Upper lobe of left lung (tissue), 6 donors: ENCODE measurements at regions not wholly inside any gene's neighbourhood (a gene's known extent, or its start where the extent isn't known, plus 50 kb on each side); places are given as distances from the start of the nearest gene placed in this dataset.

Experiments
- ATAC-seq, 2 donors: fragments of 200-7000 bp; cut with Tn5 transposase; one replicate each; pipeline ENCODE4 v1.9.1; 2022; ENCODE audit warnings: mild to moderate bottlenecking in 2 of 2, moderate library complexity in 2 of 2; ENCODE audit not compliant: low FRiP score in 2 of 2
- DNase-seq, 2 donors: peaks; one replicate each; pipeline ENCODE4 v3.0.0-alpha.2; 2019 to 2020
- H3K27ac ChIP-seq, 4 donors: fragments of 200-600 bp; sonication (generic); one replicate each; pipeline ENCODE4 v1.5.1; 2016 to 2019
- H3K27me3 ChIP-seq, 4 donors: fragments of 200-600 bp; sonication (generic); one replicate each; pipeline ENCODE4 v1.5.1; 2017 to 2019
- H3K36me3 ChIP-seq, 4 donors: fragments of 200-600 bp; sonication (generic); one replicate each; pipeline ENCODE4 v1.5.1; 2016 to 2019
- H3K4me1 ChIP-seq, 4 donors: fragments of 200-600 bp; sonication (generic); one replicate each; pipeline ENCODE4 v1.5.1; 2018 to 2019
- H3K4me3 ChIP-seq, 4 donors: fragments of 200-600 bp; sonication (generic); one replicate each; pipeline ENCODE4 v1.5.1; 2017 to 2019; ENCODE audit warnings: mild to moderate bottlenecking in 2 of 4, moderate library complexity in 1 of 4
- H3K9me3 ChIP-seq, 4 donors: fragments of 200-600 bp; sonication (generic); one replicate each; pipeline ENCODE4 v1.5.1; 2018 to 2019
- EP300 ChIP-seq, 4 donors: sonication (generic); formaldehyde crosslinking; IDR thresholded peaks; one replicate each; pipeline ENCODE4 v1.5.1; 2017; ENCODE audit warnings: antibody characterized with exemption in 4 of 4, control low read depth in 2 of 4
- POLR2A ChIP-seq, 4 donors: fragments of 450-650 bp; IDR thresholded peaks; one replicate each; pipeline ENCODE4 v1.5.1; 2016 to 2017; ENCODE audit warnings: antibody characterized with exemption in 4 of 4, mild to moderate bottlenecking in 2 of 4
- POLR2AphosphoS5 ChIP-seq, 2 donors: sonication (generic); formaldehyde crosslinking; IDR thresholded peaks; one replicate each; pipeline ENCODE4 v1.5.1; 2017; ENCODE audit warnings: antibody characterized with exemption in 2 of 2
- WGBS, 2 donors: methylation state at CpG; one replicate each; pipeline ENCODE4 v1.1.5; 2017 to 2018; 5-methylcytosine and 5-hydroxymethylcytosine counted together
- TF ChIP-seq, protein P1 (sequence below), 6 experiments: fragments of 450-650 bp in 4 of 6; fragments of 200-600 bp in 2 of 6; sonication (generic) in 2 of 6; IDR thresholded peaks; one replicate each; pipeline ENCODE4 v1.5.1; 2016 to 2019; ENCODE audit warnings: antibody characterized with exemption in 6 of 6
- donor health status: DM: no; HTN: no; CAD: no; lungs with moderate emphysema.
- donor health status: DM: no; HTN: yes; CAD: no; lungs with severe emphysema.

DNA sequence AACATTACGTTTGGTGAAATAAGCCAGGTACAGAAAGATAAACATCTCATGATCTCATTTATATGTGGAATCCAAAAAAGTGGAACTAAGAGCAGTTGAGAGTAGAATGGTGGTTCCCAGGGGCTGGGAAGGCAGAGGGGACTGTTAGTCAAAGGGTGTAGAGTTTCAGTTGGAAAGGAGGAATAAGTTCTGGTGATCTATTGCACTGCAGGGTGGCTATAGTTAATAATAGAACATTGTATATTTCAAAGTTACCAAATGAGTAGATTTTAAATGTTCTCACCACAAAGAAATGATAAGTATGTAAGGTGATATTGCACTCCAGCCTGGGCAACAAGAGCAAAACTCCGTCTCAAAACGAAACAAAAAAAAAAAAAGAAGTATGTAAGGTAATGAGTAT, 260.1 kb upstream of the RAB6C start:
- Histone ChIP-seq H3K27ac (no peak overlapping the region), H3K4me1 (no peaks in the 10 kb centered on the region), H3K9me3 (no peaks in the 10 kb centered on the region), H3K27me3 (no peaks in the 10 kb centered on the region), H3K36me3 (no peaks in the 10 kb centered on the region), H3K4me3 (no peak overlapping the region)
- DNase-seq (no peak), ATAC-seq (no peak)
- 58 to 61% methylated on average over 3 of the region's 3 CpGs for WGBS, 2 donors
- no peak for TF ChIP-seq POLR2A (IDR thresholded peaks at IDR 0.05)

DNA sequence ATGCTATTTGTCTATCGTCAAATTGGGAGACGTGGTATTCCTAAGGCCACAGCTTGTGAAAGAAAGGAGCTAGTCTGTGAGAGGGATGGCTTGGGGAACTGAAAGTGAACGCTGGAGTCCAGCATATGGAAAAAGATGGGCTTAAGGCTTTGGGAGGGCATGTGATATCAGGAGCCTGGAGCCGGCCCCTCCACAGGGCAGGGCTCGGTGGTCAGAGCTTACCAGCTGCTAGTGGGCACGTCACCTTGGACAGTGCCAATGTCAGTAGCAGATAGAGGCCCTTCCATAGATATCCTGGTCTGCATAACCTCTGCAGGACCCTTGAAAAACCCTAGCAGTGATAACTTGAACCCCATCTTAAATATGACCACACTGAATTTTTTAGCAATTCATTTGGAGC, 259.1 kb upstream of the RAB6C start:
- ATAC-seq, result no peak
- no peaks in the 10 kb centered on the region for H3K9me3 ChIP-seq
- TF ChIP-seq POLR2A (IDR thresholded peaks at IDR 0.05) (no peak), EP300 (IDR thresholded peaks at IDR 0.05) (no peak), POLR2AphosphoS5 (IDR thresholded peaks at IDR 0.05) (no peak)
- TF ChIP-seq, protein P1, sequence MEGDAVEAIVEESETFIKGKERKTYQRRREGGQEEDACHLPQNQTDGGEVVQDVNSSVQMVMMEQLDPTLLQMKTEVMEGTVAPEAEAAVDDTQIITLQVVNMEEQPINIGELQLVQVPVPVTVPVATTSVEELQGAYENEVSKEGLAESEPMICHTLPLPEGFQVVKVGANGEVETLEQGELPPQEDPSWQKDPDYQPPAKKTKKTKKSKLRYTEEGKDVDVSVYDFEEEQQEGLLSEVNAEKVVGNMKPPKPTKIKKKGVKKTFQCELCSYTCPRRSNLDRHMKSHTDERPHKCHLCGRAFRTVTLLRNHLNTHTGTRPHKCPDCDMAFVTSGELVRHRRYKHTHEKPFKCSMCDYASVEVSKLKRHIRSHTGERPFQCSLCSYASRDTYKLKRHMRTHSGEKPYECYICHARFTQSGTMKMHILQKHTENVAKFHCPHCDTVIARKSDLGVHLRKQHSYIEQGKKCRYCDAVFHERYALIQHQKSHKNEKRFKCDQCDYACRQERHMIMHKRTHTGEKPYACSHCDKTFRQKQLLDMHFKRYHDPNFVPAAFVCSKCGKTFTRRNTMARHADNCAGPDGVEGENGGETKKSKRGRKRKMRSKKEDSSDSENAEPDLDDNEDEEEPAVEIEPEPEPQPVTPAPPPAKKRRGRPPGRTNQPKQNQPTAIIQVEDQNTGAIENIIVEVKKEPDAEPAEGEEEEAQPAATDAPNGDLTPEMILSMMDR (IDR thresholded peaks at IDR 0.05), result no peak
- H3K4me1 ChIP-seq, result no peaks in the 10 kb centered on the region
- no peak overlapping the region for H3K27ac ChIP-seq
- H3K4me3 ChIP-seq, result no peak overlapping the region
- no peaks in the 10 kb centered on the region for H3K27me3 ChIP-seq
- 89 to 90% methylated on average over 6 of the region's 6 CpGs for WGBS, 2 donors
- no peaks in the 10 kb centered on the region for H3K36me3 ChIP-seq
- DNase-seq, result no peak

DNA sequence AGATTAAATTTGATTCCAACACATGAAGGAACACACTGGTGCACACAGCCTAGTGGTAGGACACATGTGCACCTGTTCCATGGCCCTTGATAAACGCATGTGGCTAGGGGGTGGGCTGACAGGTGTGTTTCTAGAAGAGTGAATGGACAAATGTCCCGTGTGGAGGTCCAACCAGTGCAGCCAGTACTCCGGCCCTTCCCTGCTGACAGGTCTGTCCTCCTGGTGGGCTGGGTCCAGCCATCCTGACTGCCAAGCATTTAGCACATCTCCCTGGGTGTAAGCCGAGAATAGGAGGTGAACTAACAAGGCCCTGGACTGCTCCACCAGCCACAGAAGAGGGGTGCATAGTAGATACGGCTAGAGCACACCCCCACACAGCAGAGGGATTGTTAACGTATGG, 258.7 kb upstream of the RAB6C start:
- H3K4me3 ChIP-seq, result no peak overlapping the region
- WGBS, 2 donors, result 80 to 82% methylated on average over 2 to 6 of the region's 6 CpGs
- ATAC-seq (no peak), DNase-seq (no peak)
- no peaks in the 10 kb centered on the region for H3K4me1 ChIP-seq
- no peaks in the 10 kb centered on the region for H3K27me3 ChIP-seq
- TF ChIP-seq, protein P1 (IDR thresholded peaks at IDR 0.05), result no peak
- no peak for TF ChIP-seq POLR2AphosphoS5 (IDR thresholded peaks at IDR 0.05)
- TF ChIP-seq EP300 (IDR thresholded peaks at IDR 0.05), result no peak
- no peak for TF ChIP-seq POLR2A (IDR thresholded peaks at IDR 0.05)
- no peaks in the 10 kb centered on the region for H3K9me3 ChIP-seq
- no peaks in the 10 kb centered on the region for H3K36me3 ChIP-seq
- H3K27ac ChIP-seq, result no peak overlapping the region

DNA sequence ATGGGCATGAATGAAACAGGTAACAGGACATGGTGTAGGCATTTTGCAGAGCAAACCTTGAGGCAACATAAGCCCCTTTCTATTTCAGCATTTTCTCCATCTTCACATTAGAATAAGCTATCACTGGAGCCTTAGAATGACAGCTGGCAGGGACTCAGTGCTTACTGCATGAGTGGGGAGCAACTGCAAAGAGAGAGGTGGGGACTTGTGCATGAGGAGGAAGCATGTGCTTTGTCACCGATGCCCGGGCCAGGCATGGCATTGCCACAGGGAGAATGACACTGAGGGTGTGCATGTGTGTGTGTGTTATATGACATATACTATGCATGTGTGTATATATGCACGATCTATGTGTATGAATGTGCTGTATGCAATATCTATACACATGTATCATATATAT, 258.2 kb upstream of the RAB6C start:
- WGBS, 2 donors, result 82 to 86% methylated on average over 3 of the region's 3 CpGs
- Histone ChIP-seq H3K9me3 (no peaks in the 10 kb centered on the region), H3K27me3 (no peaks in the 10 kb centered on the region), H3K4me1 (no peaks in the 10 kb centered on the region), H3K4me3 (no peak overlapping the region), H3K27ac (no peak overlapping the region), H3K36me3 (no peaks in the 10 kb centered on the region)
- DNase-seq, result no peak
- ATAC-seq, result no peak
- TF ChIP-seq POLR2A (IDR thresholded peaks at IDR 0.05), result no peak
- no peak for TF ChIP-seq POLR2AphosphoS5 (IDR thresholded peaks at IDR 0.05)
- TF ChIP-seq EP300 (IDR thresholded peaks at IDR 0.05), result no peak
- TF ChIP-seq, protein P1 (IDR thresholded peaks at IDR 0.05), result no peak

DNA sequence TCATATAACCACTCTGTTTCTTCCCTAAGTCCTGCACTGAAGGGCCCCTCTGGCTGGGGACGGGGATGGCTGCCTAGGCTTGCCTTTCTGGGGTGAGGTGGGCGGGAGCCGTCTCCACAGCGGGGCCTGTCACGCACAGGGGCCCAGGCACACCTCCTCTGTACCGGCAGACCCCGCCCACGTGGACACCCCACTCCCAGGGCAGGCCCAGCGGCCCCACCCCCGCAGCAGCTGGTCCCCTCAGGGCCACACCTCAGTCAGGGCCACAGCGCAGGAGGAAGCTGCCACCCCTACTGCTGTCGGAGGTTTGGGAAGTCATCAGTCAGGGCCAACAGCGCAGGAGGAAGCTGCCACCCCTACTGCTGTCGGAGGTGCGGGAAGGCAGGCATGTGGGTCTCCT, 257.6 kb upstream of the RAB6C start:
- DNase-seq, result peak in 1 of 2 donors; percentile 71
- no peak overlapping the region for H3K27ac ChIP-seq
- TF ChIP-seq EP300 (IDR thresholded peaks at IDR 0.05) (no peak), POLR2A (IDR thresholded peaks at IDR 0.05) (no peak), POLR2AphosphoS5 (IDR thresholded peaks at IDR 0.05) (no peak)
- TF ChIP-seq, protein P1 (IDR thresholded peaks at IDR 0.05), result no peak

More for the DNA sequence above, 257.6 kb upstream of the RAB6C start:
- H3K36me3 ChIP-seq, result no peaks in the 10 kb centered on the region
- no peaks in the 10 kb centered on the region for H3K4me1 ChIP-seq
- WGBS, 2 donors, result 42 to 86% methylated on average over 6 to 14 of the region's 15 CpGs
- H3K9me3 ChIP-seq, result no peaks in the 10 kb centered on the region
- H3K4me3 ChIP-seq, result no peak overlapping the region
- no peaks in the 10 kb centered on the region for H3K27me3 ChIP-seq
- peak in 1 of 2 donors; percentile 13 for ATAC-seq
